Fibroblast of lung (primary cell): ENCODE measurements at regions not wholly inside any gene's neighbourhood (a gene's known extent, or its start where the extent isn't known, plus 50 kb on each side); places are given as distances from the start of the nearest gene placed in this dataset.

ENCODE experiments used
- CTCF ChIP-seq, 2 donors: IDR thresholded peaks in 1 of 2; conservative IDR thresholded peaks in 1 of 2; 1 replicate in 1 of 2; 2 replicates in 1 of 2; pipeline ENCODE4 v1.5.1; 2011 to 2012; ENCODE audit warnings: low read length in 2 of 2, control low read depth in 1 of 2, inconsistent platforms in 1 of 2, low read depth in 1 of 2, mild to moderate bottlenecking in 1 of 2
- EZH2 ChIP-seq: IDR thresholded peaks from 2 replicates; pipeline ENCODE4 v1.5.1; 2012; ENCODE audit warnings: low read length, control low read depth, mild to moderate bottlenecking; ENCODE audit errors: missing control alignments

- no peak for TF ChIP-seq CTCF (conservative IDR thresholded peaks at IDR 0.05 in 1 of 2, IDR thresholded peaks at IDR 0.05 in 1 of 2; ENCODE audit: low read depth in 1 of 2, low read length in 2 of 2)
- no peak for TF ChIP-seq EZH2
Measured at GRCh38 chr20:50450881-50451752, 59.1 kb upstream of the PTPN1 start.
